Stimulated activated CD4-positive, alpha-beta T cell treated with anti-CD3 and anti-CD28 coated beads, Interleukin-4, amount 100 ng/mL, for 1 hour (primary cell): ENCODE measurements at regions not wholly inside any gene's neighbourhood (a gene's known extent, or its start where the extent isn't known, plus 50 kb on each side); places are given as distances from the start of the nearest gene placed in this dataset.

Experiments used
- DNase-seq: peaks from one replicate; pipeline ENCODE4 v3.0.0-alpha.2; 2020

GRCh38 chr9:38284588-38285051 lies 107.9 kb upstream of the ALDH1B1 start:
- no peak for DNase-seq

- no peak for DNase-seq
Measured at GRCh38 chr9:38284039-38284575, 108.4 kb upstream of the ALDH1B1 start.

- DNase-seq = no peak
Measured at GRCh38 chr9:38282756-38283155, 109.7 kb upstream of the ALDH1B1 start.

- no peak for DNase-seq
Measured at GRCh38 chr9:38281917-38282316, 110.6 kb upstream of the ALDH1B1 start.

- DNase-seq = no peak
Measured at GRCh38 chr9:38281196-38281595, 111.3 kb upstream of the ALDH1B1 start.

GRCh38 chr9:38280251-38280800 lies 112.2 kb upstream of the ALDH1B1 start:
- no peak for DNase-seq

- DNase-seq = no peak
Measured at GRCh38 chr9:38278931-38279679, 113.4 kb upstream of the ALDH1B1 start.

- DNase-seq = no peak
Measured at GRCh38 chr9:38278457-38278856, 114.0 kb upstream of the ALDH1B1 start.

- no peak for DNase-seq
Measured at GRCh38 chr9:38277601-38278200, 114.8 kb upstream of the ALDH1B1 start.

- DNase-seq = no peak
Measured at GRCh38 chr9:38276771-38277439, 115.6 kb upstream of the ALDH1B1 start.

GRCh38 chr9:38274800-38275199 lies 117.7 kb upstream of the ALDH1B1 start:
- DNase-seq = no peak

- DNase-seq = no peak
Measured at GRCh38 chr9:38272710-38273109, 119.8 kb upstream of the ALDH1B1 start.

GRCh38 chr9:38271666-38272241 lies 120.7 kb upstream of the ALDH1B1 start:
- no peak for DNase-seq

GRCh38 chr9:38269775-38270174 lies 122.7 kb upstream of the ALDH1B1 start:
- DNase-seq = no peak

- no peak for DNase-seq
Measured at GRCh38 chr9:38263532-38263931, 129.0 kb upstream of the ALDH1B1 start.

GRCh38 chr9:38259519-38260218 lies 132.8 kb upstream of the ALDH1B1 start:
- no peak for DNase-seq

GRCh38 chr9:38259056-38259455 lies 133.4 kb upstream of the ALDH1B1 start:
- DNase-seq = no peak

GRCh38 chr9:38257626-38258215 lies 134.8 kb upstream of the ALDH1B1 start:
- no peak for DNase-seq

- no peak for DNase-seq
Measured at GRCh38 chr9:38256461-38256860, 136.0 kb upstream of the ALDH1B1 start.

- no peak for DNase-seq
Measured at GRCh38 chr9:38255599-38255998, 136.9 kb upstream of the ALDH1B1 start.

- DNase-seq = no peak
Measured at GRCh38 chr9:38254756-38255155, 137.7 kb upstream of the ALDH1B1 start.

- no peak for DNase-seq
Measured at GRCh38 chr9:38254151-38254550, 138.4 kb upstream of the ALDH1B1 start.
